H1 (cell line): ENCODE measurements at regions not wholly inside any gene's neighbourhood (a gene's known extent, or its start where the extent isn't known, plus 50 kb on each side); places are given as distances from the start of the nearest gene placed in this dataset.

ENCODE experiments used
- EZH2 ChIP-seq: fragments of 200-600 bp; sonication (generic); IDR thresholded peaks from 2 replicates; pipeline ENCODE4 v1.7.1; 2012; ENCODE audit warnings: low read depth, mild to moderate bottlenecking, moderate library complexity, low read length, inconsistent platforms; ENCODE audit not compliant: severe bottlenecking
- FOSL1 ChIP-seq: IDR thresholded peaks from 2 replicates; pipeline ENCODE4 v1.6.1; 2011; ENCODE audit warnings: mild to moderate bottlenecking, low read depth, low read length, moderate library complexity; ENCODE audit not compliant: insufficient read depth
- GABPA ChIP-seq: IDR thresholded peaks from 2 replicates; pipeline ENCODE4 v1.6.1; 2011; ENCODE audit warnings: mild to moderate bottlenecking, low read length, moderate library complexity, borderline replicate concordance; ENCODE audit not compliant: insufficient read depth
- KDM5A ChIP-seq: fragments of 200-600 bp; IDR thresholded peaks from 2 replicates; pipeline ENCODE4 v1.7.1; 2012; ENCODE audit warnings: mild to moderate bottlenecking, low read length, inconsistent platforms, mixed read lengths
- POLR2A ChIP-seq, 2 experiments: IDR thresholded peaks; 1 replicate in 1 of 2; 2 replicates in 1 of 2; pipeline ENCODE4 v1.6.1; 2011; ENCODE audit warnings: low read depth in 2 of 2, low read length in 2 of 2, mild to moderate bottlenecking in 2 of 2; ENCODE audit errors: control extremely low read depth in 1 of 2
- RFX5 ChIP-seq: IDR thresholded peaks from 2 replicates; pipeline ENCODE4 v1.6.1; 2011; ENCODE audit warnings: low read depth, low read length, improper control_type of control experiment, borderline replicate concordance
- TAF1 ChIP-seq: IDR thresholded peaks from 2 replicates; pipeline ENCODE4 v1.6.1; 2011; ENCODE audit warnings: mild to moderate bottlenecking, low read depth, low read length
- TAF7 ChIP-seq: optimal IDR thresholded peaks from 2 replicates; pipeline ENCODE3; 2011; ENCODE audit warnings: low read depth, mild to moderate bottlenecking, inconsistent platforms, low read length, moderate library complexity, borderline replicate concordance
- TBP ChIP-seq: IDR thresholded peaks from 2 replicates; pipeline ENCODE4 v1.6.1; 2011; ENCODE audit warnings: low read depth, low read length, improper control_type of control experiment
- TEAD4 ChIP-seq: IDR thresholded peaks from 2 replicates; pipeline ENCODE4 v1.6.1; 2012; ENCODE audit warnings: low read depth, low read length, inconsistent platforms, mixed read lengths
- ZNF274 ChIP-seq: IDR thresholded peaks from 2 replicates; pipeline ENCODE4 v1.7.0; 2012; ENCODE audit warnings: low read length, borderline replicate concordance; ENCODE audit errors: extremely low read depth
- TF ChIP-seq, protein P1 (sequence below), 3 experiments: IDR thresholded peaks; 1 replicate in 2 of 3; 2 replicates in 1 of 3; pipeline versions ENCODE4 v1.5.1 to v1.6.1; 2011; ENCODE audit warnings: low read length in 3 of 3, mild to moderate bottlenecking in 3 of 3, inconsistent platforms in 2 of 3, low read depth in 1 of 3, moderate library complexity in 1 of 3; ENCODE audit not compliant: insufficient read depth in 1 of 3; ENCODE audit errors: control extremely low read depth in 1 of 3
- TF ChIP-seq, protein P2 (sequence below): IDR thresholded peaks from 2 replicates; pipeline ENCODE4 v1.6.1; 2012; ENCODE audit warnings: inconsistent platforms
- TF ChIP-seq, protein P3 (sequence below): IDR thresholded peaks from 2 replicates; pipeline ENCODE4 v1.6.1; 2012; ENCODE audit warnings: low read length, inconsistent platforms

DNA sequence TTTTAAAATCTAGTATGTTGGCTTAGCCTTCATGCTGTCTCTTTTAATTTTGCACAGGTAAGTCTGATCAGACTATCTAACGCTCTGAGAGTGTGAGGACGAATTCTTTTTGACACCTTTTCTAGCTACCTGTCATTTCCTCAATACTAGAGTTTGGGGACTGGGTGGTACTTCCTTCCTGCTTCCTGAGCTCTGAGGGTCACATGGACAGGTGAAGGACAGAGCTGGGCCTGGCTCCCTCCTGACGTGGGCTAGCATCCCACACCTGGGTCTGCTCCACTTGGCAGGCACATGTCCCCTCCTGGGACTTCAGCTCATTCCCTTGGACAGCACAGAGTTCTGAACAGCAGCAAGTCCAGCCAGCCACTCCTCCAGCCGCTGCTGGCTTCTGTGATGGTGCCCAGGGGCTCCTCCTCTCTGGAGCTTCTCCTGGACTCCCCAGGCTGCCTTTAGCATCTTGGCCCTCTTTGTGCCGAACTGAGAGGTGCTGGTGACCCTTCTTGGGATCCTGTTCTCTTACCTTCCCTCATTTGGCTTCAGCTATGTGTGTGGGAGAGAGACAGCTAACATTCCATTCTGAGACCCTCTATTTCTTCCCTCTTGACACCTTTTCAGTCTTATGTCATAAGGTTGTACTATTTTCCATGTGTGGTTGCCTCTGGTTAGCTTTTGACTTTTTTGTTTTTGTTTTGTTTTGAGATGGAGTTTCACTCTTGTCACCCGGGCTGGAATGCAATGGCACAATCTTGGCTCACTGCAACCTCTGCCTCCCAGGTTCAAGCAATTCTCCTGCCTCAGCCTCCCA is 106.9 kb downstream of the B3GNT2 start:
- TF ChIP-seq FOSL1 = no peak
- no peak for TF ChIP-seq EZH2
- no peak for TF ChIP-seq TEAD4
- no peak for TF ChIP-seq POLR2A (IDR thresholded peaks at IDR 0.05; ENCODE audit: control extremely low read depth in 1 of 2, low read depth in 2 of 2, low read length in 2 of 2)
- TF ChIP-seq KDM5A = no peak
- TF ChIP-seq, protein P1, sequence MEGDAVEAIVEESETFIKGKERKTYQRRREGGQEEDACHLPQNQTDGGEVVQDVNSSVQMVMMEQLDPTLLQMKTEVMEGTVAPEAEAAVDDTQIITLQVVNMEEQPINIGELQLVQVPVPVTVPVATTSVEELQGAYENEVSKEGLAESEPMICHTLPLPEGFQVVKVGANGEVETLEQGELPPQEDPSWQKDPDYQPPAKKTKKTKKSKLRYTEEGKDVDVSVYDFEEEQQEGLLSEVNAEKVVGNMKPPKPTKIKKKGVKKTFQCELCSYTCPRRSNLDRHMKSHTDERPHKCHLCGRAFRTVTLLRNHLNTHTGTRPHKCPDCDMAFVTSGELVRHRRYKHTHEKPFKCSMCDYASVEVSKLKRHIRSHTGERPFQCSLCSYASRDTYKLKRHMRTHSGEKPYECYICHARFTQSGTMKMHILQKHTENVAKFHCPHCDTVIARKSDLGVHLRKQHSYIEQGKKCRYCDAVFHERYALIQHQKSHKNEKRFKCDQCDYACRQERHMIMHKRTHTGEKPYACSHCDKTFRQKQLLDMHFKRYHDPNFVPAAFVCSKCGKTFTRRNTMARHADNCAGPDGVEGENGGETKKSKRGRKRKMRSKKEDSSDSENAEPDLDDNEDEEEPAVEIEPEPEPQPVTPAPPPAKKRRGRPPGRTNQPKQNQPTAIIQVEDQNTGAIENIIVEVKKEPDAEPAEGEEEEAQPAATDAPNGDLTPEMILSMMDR (IDR thresholded peaks at IDR 0.05; ENCODE audit: control extremely low read depth in 1 of 3, insufficient read depth in 1 of 3, low read depth in 1 of 3, low read length in 3 of 3) = no peak
- TF ChIP-seq TBP = no peak
- no peak for TF ChIP-seq GABPA
- no peak for TF ChIP-seq TAF1
- TF ChIP-seq RFX5 = no peak
- TF ChIP-seq, protein P2, sequence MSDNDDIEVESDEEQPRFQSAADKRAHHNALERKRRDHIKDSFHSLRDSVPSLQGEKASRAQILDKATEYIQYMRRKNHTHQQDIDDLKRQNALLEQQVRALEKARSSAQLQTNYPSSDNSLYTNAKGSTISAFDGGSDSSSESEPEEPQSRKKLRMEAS = no peak
- TF ChIP-seq TAF7 = no peak
- TF ChIP-seq, protein P3, sequence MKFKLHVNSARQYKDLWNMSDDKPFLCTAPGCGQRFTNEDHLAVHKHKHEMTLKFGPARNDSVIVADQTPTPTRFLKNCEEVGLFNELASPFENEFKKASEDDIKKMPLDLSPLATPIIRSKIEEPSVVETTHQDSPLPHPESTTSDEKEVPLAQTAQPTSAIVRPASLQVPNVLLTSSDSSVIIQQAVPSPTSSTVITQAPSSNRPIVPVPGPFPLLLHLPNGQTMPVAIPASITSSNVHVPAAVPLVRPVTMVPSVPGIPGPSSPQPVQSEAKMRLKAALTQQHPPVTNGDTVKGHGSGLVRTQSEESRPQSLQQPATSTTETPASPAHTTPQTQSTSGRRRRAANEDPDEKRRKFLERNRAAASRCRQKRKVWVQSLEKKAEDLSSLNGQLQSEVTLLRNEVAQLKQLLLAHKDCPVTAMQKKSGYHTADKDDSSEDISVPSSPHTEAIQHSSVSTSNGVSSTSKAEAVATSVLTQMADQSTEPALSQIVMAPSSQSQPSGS = no peak
- TF ChIP-seq ZNF274 = no peak
